Activated naive CD8-positive, alpha-beta T cell treated with anti-CD3 and anti-CD28 coated beads, Interleukin-2, amount 10 ng/mL, durations not matched to agents 7 days and 5 days (primary cell): ENCODE measurements at regions not wholly inside any gene's neighbourhood (a gene's known extent, or its start where the extent isn't known, plus 50 kb on each side); places are given as distances from the start of the nearest gene placed in this dataset.
"Not testable (repeated sequence)": the region's sequence is repeated elsewhere in the genome, so short reads cannot be mapped to it uniquely, and the experiment has no call there.

Experiments used
- ATAC-seq: fragments of 150-1000 bp; cut with Tn5 transposase; one replicate; pipeline ENCODE4 v1.10.0; 2021; ENCODE audit warnings: low read depth, moderate library complexity
- POLR2A ChIA-PET: fragments of 350-600 bp; sonication (Branson Sonifier 250); formaldehyde crosslinking; loops from one replicate; lab custom pipeline; 2021; ENCODE audit warnings: antibody characterized with exemption; lab: Charles Lee
- DNase-seq: peaks from one replicate; pipeline ENCODE4 v3.0.0; 2021
- H3K27ac Mint-ChIP-seq: one replicate; pipeline ENCODE4 v1.8.0; 2022; ENCODE audit warnings: mild to moderate bottlenecking, mixed read lengths
- H3K27me3 Mint-ChIP-seq: one replicate; pipeline ENCODE4 v1.8.0; 2022; ENCODE audit warnings: mild to moderate bottlenecking, moderate library complexity, mixed read lengths
- H3K36me3 Mint-ChIP-seq: one replicate; pipeline ENCODE4 v1.8.0; 2021; ENCODE audit warnings: mild to moderate bottlenecking, mixed read lengths
- H3K4me1 Mint-ChIP-seq: one replicate; pipeline ENCODE4 v1.8.0; 2021; ENCODE audit warnings: mixed read lengths
- H3K4me3 Mint-ChIP-seq: one replicate; pipeline ENCODE4 v1.8.0; 2022; ENCODE audit warnings: mild to moderate bottlenecking, moderate library complexity, mixed read lengths
- H3K9me3 Mint-ChIP-seq: one replicate; pipeline ENCODE4 v1.8.0; 2021; ENCODE audit warnings: mixed read lengths

- DNase-seq (no peak), ATAC-seq (no peak)
- no peaks in the 10 kb centered on the region for H3K9me3 Mint-ChIP-seq
- POLR2A ChIA-PET: interaction anchor here (0.6 kb wide), 1 partner anchor 931 kb away, joined by 3 read pairs; no protein-coding TSS in a partner anchor
- H3K36me3 Mint-ChIP-seq: no peaks in the 10 kb centered on the region
- no peak overlapping the region for H3K4me3 Mint-ChIP-seq
- H3K27me3 Mint-ChIP-seq: no peaks in the 10 kb centered on the region
- H3K4me1 Mint-ChIP-seq: no peaks in the 10 kb centered on the region
- no peak overlapping the region for H3K27ac Mint-ChIP-seq
Observed at GRCh38 chr11:114949614-114950351, 271.5 kb downstream of the NXPE2 start.

DNA sequence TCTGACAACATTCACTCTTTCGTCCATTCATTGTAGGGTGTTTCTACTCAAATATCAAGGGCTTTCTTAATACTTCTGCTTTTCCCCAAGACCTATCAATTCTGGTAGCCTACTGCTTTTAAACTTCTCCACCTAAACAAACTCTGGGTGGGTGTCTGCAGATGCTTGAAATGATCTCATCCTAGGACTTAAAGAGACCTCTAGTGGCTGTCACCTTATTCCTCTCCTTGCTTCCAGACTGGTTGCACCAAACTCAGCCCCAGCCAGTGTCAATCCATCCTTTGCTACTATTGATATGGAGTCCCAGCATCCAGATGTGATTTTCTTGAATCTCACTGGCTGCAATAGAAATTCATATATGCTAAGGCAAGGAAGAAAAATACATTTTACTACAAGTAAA lies 274.7 kb downstream of the NXPE2 start:
- Mint-ChIP-seq H3K4me3 (no peak overlapping the region), H3K27ac (no peak overlapping the region), H3K27me3 (no peaks in the 10 kb centered on the region), H3K4me1 (no peaks in the 10 kb centered on the region), H3K9me3 (no peaks in the 10 kb centered on the region), H3K36me3 (no peaks in the 10 kb centered on the region)
- DNase-seq (no peak), ATAC-seq (no peak)
- POLR2A ChIA-PET: no interaction called here

GRCh38 chr11:114955923-114956322 lies 277.6 kb downstream of the NXPE2 start:
- ATAC-seq (no peak), DNase-seq (no peak)
- H3K4me3 Mint-ChIP-seq: no peak overlapping the region
- POLR2A ChIA-PET: no interaction called here
- H3K27me3 Mint-ChIP-seq: no peaks in the 10 kb centered on the region
- H3K9me3 Mint-ChIP-seq: no peaks in the 10 kb centered on the region
- no peaks in the 10 kb centered on the region for H3K4me1 Mint-ChIP-seq
- H3K27ac Mint-ChIP-seq: no peak overlapping the region
- no peaks in the 10 kb centered on the region for H3K36me3 Mint-ChIP-seq

DNA sequence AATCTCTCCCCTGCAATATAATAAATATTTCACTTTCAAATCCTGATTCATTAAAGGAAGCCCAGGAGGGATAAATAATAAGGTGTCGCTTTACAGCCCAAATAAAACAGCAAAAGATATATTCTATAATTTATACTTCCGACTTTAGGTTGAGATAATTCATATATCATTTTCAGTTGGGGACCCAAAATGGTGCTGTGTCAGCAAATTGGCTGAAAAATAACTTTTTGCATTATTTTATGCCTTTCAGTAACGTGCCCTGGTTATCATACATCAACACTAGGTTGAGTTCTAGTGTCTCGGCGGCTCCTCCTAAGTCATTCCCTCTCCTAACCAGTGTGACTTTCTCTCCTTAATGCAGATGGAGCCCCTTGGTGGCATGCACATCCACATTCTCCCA lies 278.2 kb downstream of the NXPE2 start:
- POLR2A ChIA-PET: no interaction called here
- ATAC-seq (no peak), DNase-seq (no peak)
- no peaks in the 10 kb centered on the region for H3K9me3 Mint-ChIP-seq
- no peaks in the 10 kb centered on the region for H3K4me1 Mint-ChIP-seq
- no peaks in the 10 kb centered on the region for H3K36me3 Mint-ChIP-seq
- H3K4me3 Mint-ChIP-seq: no peak overlapping the region
- no peaks in the 10 kb centered on the region for H3K27me3 Mint-ChIP-seq
- no peak overlapping the region for H3K27ac Mint-ChIP-seq

DNA sequence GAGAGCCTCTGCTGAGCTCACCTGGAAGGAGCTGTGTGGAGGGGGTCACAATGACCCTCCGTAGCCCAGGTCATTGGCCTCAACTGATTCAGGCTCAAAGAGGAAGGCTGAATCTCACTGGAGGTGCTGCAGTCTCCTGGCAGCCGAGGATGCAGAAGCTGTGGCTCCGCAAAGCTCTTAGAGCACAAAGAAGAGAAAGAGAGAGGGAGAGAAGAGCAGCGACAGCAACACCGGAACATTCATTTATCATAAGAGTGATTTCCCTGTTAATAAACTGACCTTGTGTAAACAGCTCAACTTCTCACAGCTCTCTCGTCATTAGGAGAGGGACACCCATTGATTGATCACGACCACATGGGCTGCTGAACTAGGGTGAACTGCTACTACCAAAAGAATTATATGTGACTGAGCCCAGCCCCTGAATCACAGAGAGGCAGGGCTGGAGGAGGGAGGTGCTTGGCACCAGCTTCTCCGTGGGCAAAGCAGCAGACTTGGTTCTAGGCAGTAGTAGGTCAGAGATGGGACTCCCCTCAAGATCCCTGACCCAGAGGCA lies 281.7 kb downstream of the NXPE2 start:
- no peak overlapping the region for H3K4me3 Mint-ChIP-seq
- H3K36me3 Mint-ChIP-seq: no peaks in the 10 kb centered on the region
- H3K27me3 Mint-ChIP-seq: no peaks in the 10 kb centered on the region
- H3K4me1 Mint-ChIP-seq: no peaks in the 10 kb centered on the region
- ATAC-seq (no peak), DNase-seq (no peak)
- no peaks in the 10 kb centered on the region for H3K9me3 Mint-ChIP-seq
- no peak overlapping the region for H3K27ac Mint-ChIP-seq
- POLR2A ChIA-PET: no interaction called here

DNA sequence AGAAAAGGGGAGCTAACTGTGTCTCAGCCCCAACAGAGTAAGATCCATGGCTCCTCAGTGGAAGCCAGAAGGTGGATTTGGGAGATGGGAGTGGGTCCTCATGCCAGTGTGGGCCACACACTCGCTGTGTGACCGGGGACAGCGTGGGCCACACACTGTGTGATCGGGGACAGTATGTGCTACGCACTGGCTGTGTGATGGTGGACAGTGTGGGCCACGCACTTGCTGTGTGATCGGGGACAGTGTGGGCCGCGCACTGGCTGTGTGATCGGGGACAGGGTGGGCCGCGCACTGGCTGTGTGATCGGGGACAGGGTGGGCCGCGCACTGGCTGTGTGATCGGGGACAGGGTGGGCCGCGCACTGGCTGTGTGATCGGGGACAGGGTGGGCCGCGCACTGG lies 282.5 kb downstream of the NXPE2 start:
- H3K4me3 Mint-ChIP-seq: not testable (repeated sequence)

GRCh38 chr11:114964676-114965214 lies 286.4 kb downstream of the NXPE2 start:
- no peak for DNase-seq
- no peak for ATAC-seq
- POLR2A ChIA-PET: no interaction called here
- Mint-ChIP-seq H3K36me3 (no peaks in the 10 kb centered on the region), H3K4me1 (no peaks in the 10 kb centered on the region), H3K27me3 (no peaks in the 10 kb centered on the region), H3K27ac (no peak overlapping the region), H3K9me3 (no peaks in the 10 kb centered on the region), H3K4me3 (no peak overlapping the region)

More for the DNA sequence above, 282.5 kb downstream of the NXPE2 start:
- H3K27me3 Mint-ChIP-seq, ATAC-seq, H3K36me3 Mint-ChIP-seq, DNase-seq, H3K4me1 Mint-ChIP-seq, H3K27ac Mint-ChIP-seq, POLR2A ChIA-PET, H3K9me3 Mint-ChIP-seq: not testable (repeated sequence)

GRCh38 chr11:114970927-114971645 lies 292.8 kb downstream of the NXPE2 start:
- DNase-seq (no peak), ATAC-seq (no peak)
- no peaks in the 10 kb centered on the region for H3K9me3 Mint-ChIP-seq
- H3K27ac Mint-ChIP-seq: no peak overlapping the region
- no peaks in the 10 kb centered on the region for H3K36me3 Mint-ChIP-seq
- no peaks in the 10 kb centered on the region for H3K27me3 Mint-ChIP-seq
- H3K4me1 Mint-ChIP-seq: no peaks in the 10 kb centered on the region
- H3K4me3 Mint-ChIP-seq: no peak overlapping the region
- POLR2A ChIA-PET: no interaction called here

DNA sequence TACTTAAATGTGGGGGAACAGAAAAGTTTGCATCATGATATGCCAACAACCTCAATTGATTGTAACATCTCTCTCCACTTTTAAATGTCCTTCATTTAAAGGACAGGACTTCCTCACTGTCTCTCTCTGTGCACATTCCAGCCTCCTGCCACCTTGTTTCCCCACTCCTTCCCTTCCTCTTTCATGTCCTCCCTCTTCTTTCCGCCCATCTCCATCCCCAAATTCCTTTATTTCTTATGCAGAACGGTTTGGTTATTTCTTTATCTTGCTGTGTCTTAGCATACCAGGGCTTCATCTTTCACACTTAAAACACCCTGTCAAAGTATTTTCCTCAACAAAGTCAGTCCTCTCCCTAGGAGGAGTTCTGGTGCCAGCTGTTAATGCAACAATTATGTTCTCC lies 293.8 kb downstream of the NXPE2 start:
- H3K36me3 Mint-ChIP-seq: no peaks in the 10 kb centered on the region
- no peaks in the 10 kb centered on the region for H3K9me3 Mint-ChIP-seq
- no peak overlapping the region for H3K4me3 Mint-ChIP-seq
- no peak overlapping the region for H3K27ac Mint-ChIP-seq
- DNase-seq: no peak
- H3K27me3 Mint-ChIP-seq: no peaks in the 10 kb centered on the region
- ATAC-seq: no peak
- POLR2A ChIA-PET: no interaction called here
- no peaks in the 10 kb centered on the region for H3K4me1 Mint-ChIP-seq

- POLR2A ChIA-PET: no interaction called here
Observed at GRCh38 chr11:114977651-114978050, 299.3 kb downstream of the NXPE2 start.

DNA sequence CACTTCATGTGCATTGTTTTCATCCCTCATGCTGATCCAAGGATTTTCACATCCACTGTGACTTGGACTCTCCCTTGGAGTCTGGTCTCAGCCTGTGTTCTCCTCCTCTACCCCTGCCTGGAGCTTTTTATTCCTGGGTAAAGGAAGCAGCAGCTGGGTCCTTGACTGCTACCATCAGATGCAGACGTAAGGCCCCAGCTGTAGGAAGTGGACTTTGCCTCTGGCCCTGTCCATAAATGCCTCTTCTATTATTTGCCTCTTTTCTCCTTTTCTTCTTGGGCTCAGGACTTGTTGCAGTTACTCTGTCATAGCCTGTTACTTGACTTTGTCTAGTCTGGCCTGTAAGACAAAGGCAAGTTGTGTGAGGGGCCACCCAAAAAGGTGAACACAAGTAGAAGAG lies 303.8 kb downstream of the NXPE2 start:
- no peak overlapping the region for H3K4me3 Mint-ChIP-seq
- DNase-seq (no peak), ATAC-seq (no peak)
- H3K27me3 Mint-ChIP-seq: no peaks in the 10 kb centered on the region
- no peaks in the 10 kb centered on the region for H3K36me3 Mint-ChIP-seq
- no peak overlapping the region for H3K27ac Mint-ChIP-seq
- H3K4me1 Mint-ChIP-seq: no peaks in the 10 kb centered on the region
- H3K9me3 Mint-ChIP-seq: no peaks in the 10 kb centered on the region
- POLR2A ChIA-PET: no interaction called here

More at GRCh38 chr11:114977651-114978050, 299.3 kb downstream of the NXPE2 start:
- no peak overlapping the region for H3K27ac Mint-ChIP-seq
- ATAC-seq: no peak
- DNase-seq: no peak
- H3K4me1 Mint-ChIP-seq: no peaks in the 10 kb centered on the region
- no peaks in the 10 kb centered on the region for H3K27me3 Mint-ChIP-seq
- no peak overlapping the region for H3K4me3 Mint-ChIP-seq
- no peaks in the 10 kb centered on the region for H3K36me3 Mint-ChIP-seq
- H3K9me3 Mint-ChIP-seq: no peaks in the 10 kb centered on the region

- DNase-seq (no peak), ATAC-seq (no peak)
- Mint-ChIP-seq H3K36me3 (no peaks in the 10 kb centered on the region), H3K4me3 (no peak overlapping the region), H3K9me3 (no peaks in the 10 kb centered on the region), H3K27me3 (no peaks in the 10 kb centered on the region), H3K27ac (no peak overlapping the region), H3K4me1 (no peaks in the 10 kb centered on the region)
- POLR2A ChIA-PET: no interaction called here
Observed at GRCh38 chr11:114984611-114985163, 306.4 kb downstream of the NXPE2 start.

GRCh38 chr11:114986365-114986764 lies 308.0 kb downstream of the NXPE2 start:
- H3K36me3 Mint-ChIP-seq: no peaks in the 10 kb centered on the region
- no peak overlapping the region for H3K4me3 Mint-ChIP-seq
- POLR2A ChIA-PET: no interaction called here
- no peak for DNase-seq
- no peaks in the 10 kb centered on the region for H3K9me3 Mint-ChIP-seq
- H3K27ac Mint-ChIP-seq: no peak overlapping the region
- no peak for ATAC-seq
- H3K27me3 Mint-ChIP-seq: no peaks in the 10 kb centered on the region
- H3K4me1 Mint-ChIP-seq: no peaks in the 10 kb centered on the region
